ENCODE measurements at regions not wholly inside any gene's neighbourhood (a gene's known extent, or its start where the extent isn't known, plus 50 kb on each side); places are given as distances from the start of the nearest gene placed in this dataset.

DNA sequence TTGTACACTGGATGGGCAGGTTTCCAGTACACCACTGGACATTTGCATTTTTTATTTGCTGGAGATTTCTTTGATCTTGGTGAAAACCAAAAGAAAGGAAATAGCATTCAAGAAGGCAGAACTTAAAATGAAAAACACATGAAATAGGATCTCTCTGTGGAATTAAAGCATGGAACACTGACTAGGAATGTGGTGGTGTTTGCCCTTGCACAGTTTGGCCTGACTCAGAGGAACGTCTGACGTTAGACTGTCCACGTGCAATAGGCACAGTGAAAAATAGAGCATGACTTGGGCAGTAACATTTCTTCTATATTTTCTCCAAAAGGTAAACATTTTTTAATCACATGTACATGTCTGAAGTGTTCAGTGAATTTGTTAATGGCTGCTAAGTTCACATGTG, 474.1 kb upstream of the PRICKLE1 start:
- TF ChIP-seq, protein P1, sequence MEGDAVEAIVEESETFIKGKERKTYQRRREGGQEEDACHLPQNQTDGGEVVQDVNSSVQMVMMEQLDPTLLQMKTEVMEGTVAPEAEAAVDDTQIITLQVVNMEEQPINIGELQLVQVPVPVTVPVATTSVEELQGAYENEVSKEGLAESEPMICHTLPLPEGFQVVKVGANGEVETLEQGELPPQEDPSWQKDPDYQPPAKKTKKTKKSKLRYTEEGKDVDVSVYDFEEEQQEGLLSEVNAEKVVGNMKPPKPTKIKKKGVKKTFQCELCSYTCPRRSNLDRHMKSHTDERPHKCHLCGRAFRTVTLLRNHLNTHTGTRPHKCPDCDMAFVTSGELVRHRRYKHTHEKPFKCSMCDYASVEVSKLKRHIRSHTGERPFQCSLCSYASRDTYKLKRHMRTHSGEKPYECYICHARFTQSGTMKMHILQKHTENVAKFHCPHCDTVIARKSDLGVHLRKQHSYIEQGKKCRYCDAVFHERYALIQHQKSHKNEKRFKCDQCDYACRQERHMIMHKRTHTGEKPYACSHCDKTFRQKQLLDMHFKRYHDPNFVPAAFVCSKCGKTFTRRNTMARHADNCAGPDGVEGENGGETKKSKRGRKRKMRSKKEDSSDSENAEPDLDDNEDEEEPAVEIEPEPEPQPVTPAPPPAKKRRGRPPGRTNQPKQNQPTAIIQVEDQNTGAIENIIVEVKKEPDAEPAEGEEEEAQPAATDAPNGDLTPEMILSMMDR (conservative IDR thresholded peaks at IDR 0.05; ENCODE audit: low read depth, low read length): no peak
- no peak for TF ChIP-seq EZH2 (IDR thresholded peaks at IDR 0.05; ENCODE audit: low read length, unreplicated experiment)

All from PC-3 (cell line).